ENCODE measurements at regions not wholly inside any gene's neighbourhood (a gene's known extent, or its start where the extent isn't known, plus 50 kb on each side); places are given as distances from the start of the nearest gene placed in this dataset.

DNA sequence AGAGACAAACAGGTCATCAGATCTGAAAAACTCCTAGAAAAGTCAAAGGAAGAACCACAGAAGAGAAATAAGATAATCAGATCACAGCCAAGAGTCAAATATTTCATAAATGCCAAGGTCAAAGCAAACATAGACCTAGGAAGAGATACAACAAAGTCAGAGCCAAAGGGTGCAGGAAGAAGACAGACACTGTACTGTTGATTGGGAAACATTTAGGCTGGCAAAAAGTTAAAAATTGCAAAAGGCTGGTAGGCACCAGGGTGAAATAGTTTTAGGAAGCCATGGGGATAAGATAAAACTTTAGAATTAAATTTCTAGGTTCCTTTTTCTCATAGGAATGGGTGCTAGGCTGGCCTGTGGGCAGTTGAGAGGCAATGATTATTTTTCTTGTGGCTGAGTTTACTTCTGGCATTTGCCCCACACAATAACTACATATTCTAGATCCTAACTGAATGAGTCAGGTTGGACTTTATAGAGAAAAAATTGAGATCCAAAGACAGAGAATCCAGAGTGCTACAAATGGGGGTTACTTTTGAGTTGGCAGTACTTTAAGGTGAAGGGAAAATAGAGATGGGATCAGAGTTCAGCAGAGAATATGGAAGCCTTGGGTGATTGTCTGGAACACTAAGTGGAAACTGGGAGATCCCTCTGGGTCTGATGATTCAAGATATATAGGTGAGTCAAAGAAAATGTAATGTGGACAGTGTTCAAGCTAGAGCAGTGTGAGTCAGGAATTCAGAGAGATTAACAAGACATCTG lies 215.5 kb downstream of the C12orf50 start:
- Histone ChIP-seq H3K4me1 (no peaks in the 10 kb centered on the region), H2AFZ (replicated peaks) (no peak overlapping the region), H3K79me2 (ENCODE audit: low read depth) (no peaks in the 10 kb centered on the region), H3K9me3 (ENCODE audit: low read depth) (no peaks in the 10 kb centered on the region), H3K36me3 (no peaks in the 10 kb centered on the region), H3F3A (ENCODE audit: low read depth) (no peaks in the 10 kb centered on the region), H4K20me1 (ENCODE audit: low read depth) (no peaks in the 10 kb centered on the region), H3K27me3 (no peaks in the 10 kb centered on the region), H3K4me3 (no peak overlapping the region), H3K9ac (no peak overlapping the region), H3K4me2 (no peak overlapping the region), H3K27ac (no peak overlapping the region)
- no peak overlapping the region for H3K4me3 Mint-ChIP-seq
- peaks cover 12% of the 10 kb centered on the region for H3K4me1 Mint-ChIP-seq
- no peak for DNase-seq (ENCODE audit: low spot score)
- H3K36me3 Mint-ChIP-seq, result no peaks in the 10 kb centered on the region
- peaks cover 2% of the 10 kb centered on the region for H3K27me3 Mint-ChIP-seq (ENCODE audit: insufficient read depth, low read depth)
- H3K27ac Mint-ChIP-seq, result peak overlapping the region; percentile 1
- TF ChIP-seq EZH2phosphoT487 (IDR thresholded peaks at IDR 0.05), result no peak
- TF ChIP-seq, protein P1, sequence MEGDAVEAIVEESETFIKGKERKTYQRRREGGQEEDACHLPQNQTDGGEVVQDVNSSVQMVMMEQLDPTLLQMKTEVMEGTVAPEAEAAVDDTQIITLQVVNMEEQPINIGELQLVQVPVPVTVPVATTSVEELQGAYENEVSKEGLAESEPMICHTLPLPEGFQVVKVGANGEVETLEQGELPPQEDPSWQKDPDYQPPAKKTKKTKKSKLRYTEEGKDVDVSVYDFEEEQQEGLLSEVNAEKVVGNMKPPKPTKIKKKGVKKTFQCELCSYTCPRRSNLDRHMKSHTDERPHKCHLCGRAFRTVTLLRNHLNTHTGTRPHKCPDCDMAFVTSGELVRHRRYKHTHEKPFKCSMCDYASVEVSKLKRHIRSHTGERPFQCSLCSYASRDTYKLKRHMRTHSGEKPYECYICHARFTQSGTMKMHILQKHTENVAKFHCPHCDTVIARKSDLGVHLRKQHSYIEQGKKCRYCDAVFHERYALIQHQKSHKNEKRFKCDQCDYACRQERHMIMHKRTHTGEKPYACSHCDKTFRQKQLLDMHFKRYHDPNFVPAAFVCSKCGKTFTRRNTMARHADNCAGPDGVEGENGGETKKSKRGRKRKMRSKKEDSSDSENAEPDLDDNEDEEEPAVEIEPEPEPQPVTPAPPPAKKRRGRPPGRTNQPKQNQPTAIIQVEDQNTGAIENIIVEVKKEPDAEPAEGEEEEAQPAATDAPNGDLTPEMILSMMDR (IDR thresholded peaks at IDR 0.05), result no peak
- no peak for TF ChIP-seq EZH2 (IDR thresholded peaks at IDR 0.05)
- peaks cover 4% of the 10 kb centered on the region for H3K9me3 Mint-ChIP-seq

DNA sequence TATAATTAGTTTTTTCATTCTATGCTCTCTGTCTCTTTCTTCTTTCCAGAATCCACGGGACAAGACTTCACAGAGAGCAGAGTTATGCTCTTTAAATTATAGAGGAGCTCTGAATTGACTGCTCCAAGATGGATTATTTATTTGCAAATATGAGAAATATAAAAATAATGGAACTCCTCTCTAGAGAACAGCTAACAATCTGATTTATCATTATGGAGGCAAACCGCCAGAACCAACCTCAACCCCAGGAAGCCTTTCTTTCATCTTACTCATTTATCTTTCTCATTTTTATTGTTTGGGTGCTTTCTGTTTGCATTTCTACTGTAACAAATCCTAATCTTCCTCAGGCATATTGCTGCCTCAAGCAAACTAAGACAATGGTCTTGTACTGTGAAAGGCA lies 216.5 kb downstream of the C12orf50 start:
- TF ChIP-seq, protein P1 (IDR thresholded peaks at IDR 0.05), result no peak
- TF ChIP-seq EZH2phosphoT487 (IDR thresholded peaks at IDR 0.05) (no peak), EZH2 (IDR thresholded peaks at IDR 0.05) (no peak)
- H3K27me3 ChIP-seq, result no peaks in the 10 kb centered on the region
- no peaks in the 10 kb centered on the region for H3K79me2 ChIP-seq (ENCODE audit: low read depth)
- DNase-seq (ENCODE audit: low spot score), result no peak
- Mint-ChIP-seq H3K4me1 (peaks cover 12% of the 10 kb centered on the region), H3K4me3 (no peak overlapping the region), H3K36me3 (no peaks in the 10 kb centered on the region), H3K27ac (no peak overlapping the region), H3K27me3 (ENCODE audit: insufficient read depth, low read depth) (peaks cover 2% of the 10 kb centered on the region), H3K9me3 (peaks cover 3% of the 10 kb centered on the region)
- no peak overlapping the region for H3K4me2 ChIP-seq
- H3K9ac ChIP-seq, result no peak overlapping the region
- no peaks in the 10 kb centered on the region for H4K20me1 ChIP-seq (ENCODE audit: low read depth)
- H3K9me3 ChIP-seq (ENCODE audit: low read depth), result no peaks in the 10 kb centered on the region
- H3F3A ChIP-seq (ENCODE audit: low read depth), result no peaks in the 10 kb centered on the region
- no peak overlapping the region for H3K4me3 ChIP-seq
- H3K27ac ChIP-seq, result no peak overlapping the region
- H2AFZ ChIP-seq (replicated peaks), result no peak overlapping the region
- H3K36me3 ChIP-seq, result no peaks in the 10 kb centered on the region
- H3K4me1 ChIP-seq, result no peaks in the 10 kb centered on the region

GRCh38 chr12:87812030-87812429 lies 217.2 kb downstream of the C12orf50 start:
- Histone ChIP-seq H3K27me3 (no peaks in the 10 kb centered on the region), H4K20me1 (ENCODE audit: low read depth) (no peaks in the 10 kb centered on the region), H3K9ac (no peak overlapping the region), H3K79me2 (ENCODE audit: low read depth) (no peaks in the 10 kb centered on the region), H2AFZ (replicated peaks) (no peak overlapping the region), H3K4me3 (no peak overlapping the region), H3K4me1 (no peaks in the 10 kb centered on the region), H3K9me3 (ENCODE audit: low read depth) (no peaks in the 10 kb centered on the region), H3K36me3 (no peaks in the 10 kb centered on the region), H3K4me2 (no peak overlapping the region), H3F3A (ENCODE audit: low read depth) (no peaks in the 10 kb centered on the region), H3K27ac (no peak overlapping the region)
- no peak for DNase-seq (ENCODE audit: low spot score)
- TF ChIP-seq, protein P1 (IDR thresholded peaks at IDR 0.05), result no peak
- TF ChIP-seq EZH2phosphoT487 (IDR thresholded peaks at IDR 0.05) (no peak), EZH2 (IDR thresholded peaks at IDR 0.05) (no peak)
- peaks cover 2% of the 10 kb centered on the region for H3K27me3 Mint-ChIP-seq (ENCODE audit: insufficient read depth, low read depth)
- peaks cover 2% of the 10 kb centered on the region for H3K9me3 Mint-ChIP-seq
- H3K4me1 Mint-ChIP-seq, result peaks cover 17% of the 10 kb centered on the region
- H3K36me3 Mint-ChIP-seq, result no peaks in the 10 kb centered on the region
- H3K4me3 Mint-ChIP-seq, result no peak overlapping the region
- no peak overlapping the region for H3K27ac Mint-ChIP-seq
